ENCODE measurements at regions not wholly inside any gene's neighbourhood (a gene's known extent, or its start where the extent isn't known, plus 50 kb on each side); places are given as distances from the start of the nearest gene placed in this dataset.

DNA sequence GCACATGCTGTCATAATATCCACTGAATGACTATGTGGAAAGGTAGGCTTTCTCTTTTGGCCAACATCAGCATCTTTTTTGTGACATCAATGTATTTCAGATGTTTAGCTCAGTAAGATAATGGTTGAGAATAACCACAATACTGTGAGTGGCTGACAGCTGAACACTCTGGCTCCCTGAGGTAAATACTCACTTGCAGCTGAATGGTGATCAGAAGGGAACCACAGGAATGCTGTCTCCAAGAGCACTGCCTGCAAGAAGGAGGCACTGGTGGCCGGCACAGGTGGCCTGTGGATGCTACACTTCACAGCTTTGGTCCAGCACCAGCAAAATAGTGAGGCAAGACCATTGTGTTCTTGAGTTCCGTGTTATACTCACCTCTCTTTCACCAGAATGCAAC is 118.7 kb upstream of the PPM1J start:
- no peak for TF ChIP-seq FOXP2 (optimal IDR thresholded peaks at IDR 0.05; ENCODE audit: borderline replicate concordance, extremely low read depth, extremely low read length, insufficient read depth)
- TF ChIP-seq TAF1 (IDR thresholded peaks at IDR 0.05; ENCODE audit: borderline replicate concordance, insufficient read depth, low read length), result no peak
- TF ChIP-seq, protein P1, sequence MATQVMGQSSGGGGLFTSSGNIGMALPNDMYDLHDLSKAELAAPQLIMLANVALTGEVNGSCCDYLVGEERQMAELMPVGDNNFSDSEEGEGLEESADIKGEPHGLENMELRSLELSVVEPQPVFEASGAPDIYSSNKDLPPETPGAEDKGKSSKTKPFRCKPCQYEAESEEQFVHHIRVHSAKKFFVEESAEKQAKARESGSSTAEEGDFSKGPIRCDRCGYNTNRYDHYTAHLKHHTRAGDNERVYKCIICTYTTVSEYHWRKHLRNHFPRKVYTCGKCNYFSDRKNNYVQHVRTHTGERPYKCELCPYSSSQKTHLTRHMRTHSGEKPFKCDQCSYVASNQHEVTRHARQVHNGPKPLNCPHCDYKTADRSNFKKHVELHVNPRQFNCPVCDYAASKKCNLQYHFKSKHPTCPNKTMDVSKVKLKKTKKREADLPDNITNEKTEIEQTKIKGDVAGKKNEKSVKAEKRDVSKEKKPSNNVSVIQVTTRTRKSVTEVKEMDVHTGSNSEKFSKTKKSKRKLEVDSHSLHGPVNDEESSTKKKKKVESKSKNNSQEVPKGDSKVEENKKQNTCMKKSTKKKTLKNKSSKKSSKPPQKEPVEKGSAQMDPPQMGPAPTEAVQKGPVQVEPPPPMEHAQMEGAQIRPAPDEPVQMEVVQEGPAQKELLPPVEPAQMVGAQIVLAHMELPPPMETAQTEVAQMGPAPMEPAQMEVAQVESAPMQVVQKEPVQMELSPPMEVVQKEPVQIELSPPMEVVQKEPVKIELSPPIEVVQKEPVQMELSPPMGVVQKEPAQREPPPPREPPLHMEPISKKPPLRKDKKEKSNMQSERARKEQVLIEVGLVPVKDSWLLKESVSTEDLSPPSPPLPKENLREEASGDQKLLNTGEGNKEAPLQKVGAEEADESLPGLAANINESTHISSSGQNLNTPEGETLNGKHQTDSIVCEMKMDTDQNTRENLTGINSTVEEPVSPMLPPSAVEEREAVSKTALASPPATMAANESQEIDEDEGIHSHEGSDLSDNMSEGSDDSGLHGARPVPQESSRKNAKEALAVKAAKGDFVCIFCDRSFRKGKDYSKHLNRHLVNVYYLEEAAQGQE (IDR thresholded peaks at IDR 0.05; ENCODE audit: insufficient read depth in 1 of 2, low read depth in 2 of 2, low read length in 2 of 2), result no peak
- TF ChIP-seq POLR2AphosphoS5 (IDR thresholded peaks at IDR 0.05; ENCODE audit: low read depth, low read length), result no peak
- TF ChIP-seq SIN3A (IDR thresholded peaks at IDR 0.05; ENCODE audit: borderline replicate concordance, insufficient read depth, low read length), result no peak

DNA sequence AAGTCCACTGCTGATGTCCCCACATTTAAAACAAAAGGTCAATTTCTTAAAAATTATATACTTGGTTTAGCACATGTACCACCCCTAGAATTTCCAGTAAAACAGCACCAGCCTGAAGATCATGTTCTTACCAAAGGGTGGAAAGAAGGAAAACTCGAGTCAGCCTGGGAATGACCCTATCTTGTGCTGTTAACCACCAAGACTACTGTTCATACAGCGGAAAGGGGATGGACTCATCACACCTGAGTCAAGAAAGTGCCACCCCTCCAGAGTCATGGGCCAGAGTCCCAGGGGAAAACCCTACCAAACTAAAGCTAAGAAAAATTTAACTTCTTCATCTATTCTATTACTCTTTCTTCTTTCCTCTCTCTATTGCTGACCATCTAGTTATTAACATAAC is 113.6 kb upstream of the PPM1J start:
- TF ChIP-seq, protein P1 (IDR thresholded peaks at IDR 0.05; ENCODE audit: insufficient read depth in 1 of 2, low read depth in 2 of 2, low read length in 2 of 2), result no peak
- TF ChIP-seq POLR2AphosphoS5 (IDR thresholded peaks at IDR 0.05; ENCODE audit: low read depth, low read length) (no peak), TAF1 (IDR thresholded peaks at IDR 0.05; ENCODE audit: borderline replicate concordance, insufficient read depth, low read length) (no peak), FOXP2 (optimal IDR thresholded peaks at IDR 0.05; ENCODE audit: borderline replicate concordance, extremely low read depth, extremely low read length, insufficient read depth) (no peak), SIN3A (IDR thresholded peaks at IDR 0.05; ENCODE audit: borderline replicate concordance, insufficient read depth, low read length) (no peak)

DNA sequence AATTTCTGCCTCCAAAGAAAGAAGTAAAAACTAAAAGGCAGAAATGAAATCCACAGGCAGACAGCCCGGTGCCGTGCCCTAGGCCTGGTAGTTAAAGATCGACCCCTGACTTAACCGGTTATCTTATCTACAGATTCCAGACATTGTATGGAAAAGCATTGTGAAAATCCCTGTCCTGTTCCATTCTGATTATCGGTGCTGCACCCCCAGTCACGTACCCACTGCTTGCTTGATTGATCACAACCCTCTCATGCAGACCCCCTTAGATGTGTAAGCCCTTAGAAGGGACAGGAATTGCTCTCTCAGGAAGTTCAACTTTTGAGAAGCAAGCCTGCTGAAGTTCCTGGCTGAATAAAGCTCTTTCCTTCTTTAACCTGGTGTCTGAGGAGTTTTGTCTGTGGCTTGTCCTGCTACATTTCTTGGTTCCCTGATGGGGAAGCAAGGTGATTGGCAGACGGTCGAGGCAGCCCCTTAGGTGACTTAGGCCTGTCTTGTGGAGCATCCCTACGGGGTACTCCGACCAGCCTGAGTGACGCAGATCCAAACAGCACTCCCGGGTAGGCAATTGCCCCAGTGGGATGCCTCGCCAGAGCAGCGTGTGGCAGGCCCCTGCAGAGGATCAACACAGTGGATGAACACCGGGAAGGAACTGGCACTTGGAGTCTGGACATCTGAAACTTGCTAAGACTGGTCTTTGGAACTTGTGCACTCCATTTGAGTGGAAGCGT is 111.2 kb upstream of the PPM1J start:
- TF ChIP-seq POLR2AphosphoS5 (IDR thresholded peaks at IDR 0.05; ENCODE audit: low read depth, low read length) (no peak), TAF1 (IDR thresholded peaks at IDR 0.05; ENCODE audit: borderline replicate concordance, insufficient read depth, low read length) (no peak), FOXP2 (optimal IDR thresholded peaks at IDR 0.05; ENCODE audit: borderline replicate concordance, extremely low read depth, extremely low read length, insufficient read depth) (no peak)
- TF ChIP-seq, protein P1 (IDR thresholded peaks at IDR 0.05; ENCODE audit: insufficient read depth in 1 of 2, low read depth in 2 of 2, low read length in 2 of 2), result no peak

DNA sequence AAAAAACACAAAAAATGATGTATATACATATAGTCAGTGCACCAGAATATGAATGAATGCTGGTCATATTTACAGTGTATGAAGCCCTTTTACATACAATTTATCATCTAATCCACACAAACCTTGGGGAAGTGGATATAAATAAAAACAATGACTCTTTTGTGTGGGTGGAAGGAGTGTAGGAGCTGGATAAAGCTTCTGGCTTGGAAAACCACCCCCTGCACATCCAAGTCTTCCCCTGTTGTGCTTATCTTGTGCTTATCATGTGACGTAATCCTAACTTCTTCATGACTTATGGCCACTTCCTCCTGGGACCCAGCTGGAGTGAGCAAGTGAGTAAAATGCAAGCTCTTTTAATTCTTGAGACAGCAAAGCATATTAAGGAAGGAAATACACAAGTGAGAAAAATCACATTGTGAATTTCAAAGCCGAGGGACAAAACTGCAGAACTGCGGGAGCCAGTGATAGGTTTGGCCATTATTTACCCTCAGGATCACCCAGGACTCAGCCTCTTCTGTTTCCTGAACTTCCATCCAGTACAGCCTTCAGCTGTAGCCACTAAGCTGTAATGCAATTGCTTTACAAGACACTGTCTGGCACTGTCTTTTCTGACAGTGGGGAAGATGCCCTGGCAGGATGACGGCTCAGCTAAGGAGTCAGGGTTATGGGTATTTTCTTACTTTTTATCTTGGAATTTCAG is 104.0 kb upstream of the PPM1J start:
- TF ChIP-seq FOXP2 (optimal IDR thresholded peaks at IDR 0.05; ENCODE audit: borderline replicate concordance, extremely low read depth, extremely low read length, insufficient read depth), result no peak
- TF ChIP-seq POLR2AphosphoS5 (IDR thresholded peaks at IDR 0.05; ENCODE audit: low read depth, low read length), result no peak
- peak; percentile 78; the same call in 1 of the 2 replicates for TF ChIP-seq SIN3A (IDR thresholded peaks at IDR 0.05; ENCODE audit: borderline replicate concordance, insufficient read depth, low read length)
- TF ChIP-seq, protein P1 (IDR thresholded peaks at IDR 0.05; ENCODE audit: insufficient read depth in 1 of 2, low read depth in 2 of 2, low read length in 2 of 2), result peak in 1 of 2 experiments; percentile 24; a peak in 1 of 4 replicates
- no peak for TF ChIP-seq TAF1 (IDR thresholded peaks at IDR 0.05; ENCODE audit: borderline replicate concordance, insufficient read depth, low read length)
